GM12875 (cell line): ENCODE measurements at regions not wholly inside any gene's neighbourhood (a gene's known extent, or its start where the extent isn't known, plus 50 kb on each side); places are given as distances from the start of the nearest gene placed in this dataset.

Source experiments
- H3K4me3 ChIP-seq: one replicate; pipeline ENCODE4 v1.5.1; 2011; ENCODE audit warnings: low read depth, low read length, control low read depth
- CTCF ChIP-seq: IDR thresholded peaks from 2 replicates; pipeline ENCODE4 v1.5.1; 2011; ENCODE audit warnings: low read depth, mild to moderate bottlenecking, control low read depth, inconsistent platforms, low read length, moderate library complexity, borderline replicate concordance; ENCODE audit not compliant: insufficient read depth

GRCh38 chr20:53829724-53830521 is 236.3 kb upstream of the ZNF217 start:
- no peak overlapping the region for H3K4me3 ChIP-seq

GRCh38 chr20:53829255-53829723 is 235.7 kb upstream of the ZNF217 start:
- H3K4me3 ChIP-seq, result no peak overlapping the region
- TF ChIP-seq CTCF, result no peak

More at GRCh38 chr20:53829724-53830521, 236.3 kb upstream of the ZNF217 start:
- TF ChIP-seq CTCF, result no peak

GRCh38 chr20:53828682-53829254 is 235.1 kb upstream of the ZNF217 start:
- no peak overlapping the region for H3K4me3 ChIP-seq
- no peak for TF ChIP-seq CTCF

GRCh38 chr20:53828088-53828681 is 234.5 kb upstream of the ZNF217 start:
- no peak for TF ChIP-seq CTCF
- H3K4me3 ChIP-seq, result no peak overlapping the region

GRCh38 chr20:53827292-53828087 is 233.9 kb upstream of the ZNF217 start:
- no peak overlapping the region for H3K4me3 ChIP-seq

More at GRCh38 chr20:53827292-53828087, 233.9 kb upstream of the ZNF217 start:
- TF ChIP-seq CTCF, result no peak
